ENCODE measurements at regions not wholly inside any gene's neighbourhood (a gene's known extent, or its start where the extent isn't known, plus 50 kb on each side); places are given as distances from the start of the nearest gene placed in this dataset.
"Not testable (repeated sequence)": the region's sequence is repeated elsewhere in the genome, so short reads cannot be mapped to it uniquely, and the experiment has no call there.

- FAIRE-seq = no peak
Measured at GRCh38 chr12:58314610-58315009, 373.2 kb downstream of the ATP23 start.

DNA sequence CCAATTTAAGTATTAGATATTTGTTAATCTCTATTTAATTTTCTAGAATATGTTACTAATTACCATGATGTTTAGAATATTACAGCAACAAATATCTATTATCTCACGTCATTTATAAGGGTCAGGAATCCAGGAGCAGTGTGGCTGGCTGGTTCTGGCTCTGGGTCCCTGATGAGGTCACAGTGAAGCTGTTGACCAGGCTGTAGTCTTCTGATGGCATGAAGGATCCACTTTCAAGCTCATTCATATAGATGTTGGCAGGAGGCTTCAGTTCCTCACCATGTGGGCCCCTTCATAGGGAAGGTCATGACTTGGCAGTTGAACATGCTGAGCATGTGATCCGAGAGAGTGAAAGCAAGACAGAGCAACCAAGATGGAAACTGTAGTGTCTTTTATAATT, 375.6 kb downstream of the ATP23 start:
- no peak for FAIRE-seq

GRCh38 chr12:58321414-58321813, 380.0 kb downstream of the ATP23 start:
- FAIRE-seq = no peak

- no peak for FAIRE-seq
Measured at GRCh38 chr12:58323676-58324075, 382.3 kb downstream of the ATP23 start.

GRCh38 chr12:58325561-58325960, 384.2 kb downstream of the ATP23 start:
- no peak for FAIRE-seq

DNA sequence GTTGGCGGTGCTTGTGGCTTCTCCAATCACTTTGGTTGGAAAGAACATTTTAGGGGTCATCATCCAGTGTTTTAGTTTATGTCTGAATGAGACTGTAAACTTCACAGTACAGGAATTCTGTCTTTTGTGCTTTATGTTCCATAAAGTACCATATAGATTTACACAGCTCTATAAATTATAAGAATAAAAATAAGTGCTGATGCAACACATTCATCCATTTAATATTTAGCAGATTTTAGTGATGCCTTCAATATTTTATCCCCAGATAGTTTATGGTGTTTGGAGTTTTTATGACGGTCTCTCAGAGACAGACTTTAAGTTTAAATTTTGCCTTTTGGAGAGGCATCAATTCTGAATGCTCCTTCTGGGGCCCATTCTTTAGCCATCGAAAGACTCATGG, 385.2 kb downstream of the ATP23 start:
- no peak for FAIRE-seq

DNA sequence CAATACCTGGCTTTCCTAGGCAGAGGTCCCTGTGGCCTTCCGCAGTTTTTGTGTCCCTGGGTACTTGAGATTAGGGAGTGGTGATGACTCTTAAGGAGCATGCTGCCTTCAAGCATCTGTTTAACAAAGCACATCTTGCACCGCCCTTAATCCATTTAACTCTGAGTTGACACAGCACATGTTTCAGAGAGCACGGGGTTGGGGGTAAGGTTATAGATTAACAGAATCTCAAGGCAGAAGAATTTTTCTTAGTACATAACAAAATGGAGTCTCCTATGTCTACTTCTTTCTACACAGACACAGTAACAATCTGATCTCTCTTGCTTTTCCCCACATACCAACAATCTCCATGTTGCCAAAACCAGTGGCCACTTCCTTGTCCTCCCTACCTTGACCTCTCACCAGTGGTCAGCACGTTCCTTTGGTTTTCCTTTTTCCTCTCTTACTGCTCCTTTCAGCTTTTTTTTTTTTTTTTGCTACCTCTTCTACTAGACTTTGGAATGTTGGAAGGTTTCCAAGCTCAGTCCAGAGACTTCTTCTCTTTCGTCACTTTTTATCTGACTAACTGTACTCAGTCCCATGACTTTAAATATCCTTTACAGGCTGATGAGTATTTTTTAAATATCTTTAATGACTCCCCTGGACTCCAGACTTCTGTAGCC, 395.3 kb downstream of the ATP23 start:
- FAIRE-seq = not testable (repeated sequence)

GRCh38 chr12:58337539-58337938, 396.2 kb downstream of the ATP23 start:
- not testable (repeated sequence) for FAIRE-seq

- no peak for FAIRE-seq
Measured at GRCh38 chr12:58341791-58342190, 400.4 kb downstream of the ATP23 start.

- no peak for FAIRE-seq
Measured at GRCh38 chr12:58342736-58343135, 401.4 kb downstream of the ATP23 start.

GRCh38 chr12:58346032-58346632, 404.8 kb downstream of the ATP23 start:
- peak; percentile 99 for FAIRE-seq

- FAIRE-seq = no peak
Measured at GRCh38 chr12:58347188-58347587, 405.8 kb downstream of the ATP23 start.

- FAIRE-seq = no peak
Measured at GRCh38 chr12:58347691-58348090, 406.3 kb downstream of the ATP23 start.

- no peak for FAIRE-seq
Measured at GRCh38 chr12:58349161-58349560, 407.8 kb downstream of the ATP23 start.

DNA sequence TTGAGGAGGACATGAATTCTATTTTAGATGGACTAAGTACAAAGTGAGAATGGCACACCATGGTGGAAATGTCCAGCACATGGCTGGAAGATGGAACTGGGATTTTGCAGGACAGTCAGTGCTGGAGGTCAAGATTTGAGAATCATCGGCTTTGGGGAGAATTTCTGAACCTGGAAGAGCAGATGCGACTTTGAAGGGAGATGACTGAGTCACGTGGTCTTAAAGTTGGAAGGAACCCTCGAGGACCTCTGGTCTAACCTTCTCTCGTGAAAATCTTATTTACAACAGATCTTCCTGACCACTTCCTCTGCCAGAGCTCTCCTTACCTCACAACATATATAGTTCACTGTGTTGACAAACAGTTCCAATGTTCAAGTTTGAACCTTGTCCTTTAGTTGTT, 415.4 kb downstream of the ATP23 start:
- FAIRE-seq = no peak

GRCh38 chr12:58357511-58357910, 416.1 kb downstream of the ATP23 start:
- FAIRE-seq = no peak

DNA sequence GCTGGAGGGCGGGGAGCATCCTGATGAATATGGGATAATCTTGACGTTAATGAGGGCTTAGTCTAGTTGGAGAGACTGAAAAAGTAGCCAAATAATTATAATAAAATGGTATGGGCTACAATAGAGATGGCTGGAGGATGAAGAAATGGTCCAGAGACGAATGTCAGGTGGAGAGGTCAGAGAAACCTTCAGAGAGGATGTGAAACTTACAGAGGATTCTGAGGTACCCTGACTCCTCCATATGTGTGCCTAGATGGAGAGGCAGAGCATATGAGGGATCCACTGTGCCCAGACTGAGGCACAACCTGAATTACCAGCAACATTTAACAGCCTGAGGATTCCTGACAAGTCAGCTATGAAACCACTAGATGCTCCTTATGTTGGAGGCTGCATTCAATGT, 417.0 kb downstream of the ATP23 start:
- FAIRE-seq = no peak

DNA sequence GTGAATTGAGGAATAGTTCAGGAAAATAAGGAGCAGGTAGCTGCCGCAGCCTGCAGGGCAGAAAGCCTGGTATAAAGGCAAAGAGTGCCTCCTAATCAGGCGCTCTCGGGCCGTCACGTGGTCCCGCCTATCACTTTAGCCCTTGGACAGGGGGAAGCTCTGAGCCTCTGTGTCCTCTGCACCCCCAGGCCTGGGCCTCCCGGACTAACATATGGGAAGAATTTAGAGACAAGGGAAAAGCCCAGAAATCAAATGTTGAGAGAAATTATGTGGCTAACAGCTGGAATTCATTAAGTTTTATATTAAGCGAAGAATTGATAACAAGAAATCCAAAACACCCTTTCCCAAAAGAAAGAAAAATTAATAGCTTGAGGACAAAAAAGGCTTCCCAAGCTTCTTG, 417.7 kb downstream of the ATP23 start:
- FAIRE-seq = no peak

- no peak for FAIRE-seq
Measured at GRCh38 chr12:58361056-58361455, 419.7 kb downstream of the ATP23 start.

- no peak for FAIRE-seq
Measured at GRCh38 chr12:58363971-58364370, 422.6 kb downstream of the ATP23 start.

- FAIRE-seq = peak; percentile 27
Measured at GRCh38 chr12:58364389-58365086, 423.2 kb downstream of the ATP23 start.

- no peak for FAIRE-seq
Measured at GRCh38 chr12:58365087-58365390, 423.7 kb downstream of the ATP23 start.

DNA sequence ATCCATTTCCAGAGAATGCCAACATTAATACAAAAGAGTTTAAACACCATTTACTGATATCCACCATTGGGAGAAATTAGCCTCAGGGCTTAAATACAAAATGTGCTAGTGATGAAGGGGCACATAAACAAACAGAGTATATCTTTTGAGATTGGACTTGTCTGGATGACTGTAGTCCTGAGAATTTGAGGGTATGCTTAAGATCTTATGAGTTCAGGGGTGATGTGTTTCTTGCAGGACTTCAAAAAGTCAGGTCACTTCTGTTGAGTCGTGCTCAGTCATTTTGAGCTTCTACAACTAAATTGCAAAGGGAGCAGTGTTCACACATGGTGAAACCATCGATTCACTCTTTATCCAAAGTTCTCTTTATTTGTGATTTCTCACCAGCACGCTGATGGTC, 425.7 kb downstream of the ATP23 start:
- FAIRE-seq = no peak

DNA sequence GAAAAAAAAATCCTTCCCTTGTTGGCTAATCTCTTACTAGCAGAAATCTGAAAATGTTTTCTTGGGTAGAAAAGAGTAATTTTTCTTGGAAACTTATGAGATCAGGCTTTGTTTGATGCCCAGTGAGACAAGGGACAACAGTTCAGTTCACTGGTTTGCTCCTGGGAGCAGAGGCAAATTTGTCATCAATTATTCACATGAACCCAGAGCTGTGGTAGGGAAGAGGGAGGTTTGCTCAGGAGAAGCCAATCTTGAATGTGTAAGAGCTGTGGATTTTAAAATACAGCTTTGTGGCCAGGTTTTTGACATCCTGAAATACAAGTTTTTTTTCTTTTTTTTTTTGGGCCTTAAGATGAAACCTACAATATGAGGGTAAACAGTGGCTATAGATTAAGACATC, 426.6 kb downstream of the ATP23 start:
- no peak for FAIRE-seq

GRCh38 chr12:58369576-58369975, 428.2 kb downstream of the ATP23 start:
- FAIRE-seq = no peak

Data from islet of Langerhans (tissue), 1 donor.